HCT116 (cell line): ENCODE measurements at regions not wholly inside any gene's neighbourhood (a gene's known extent, or its start where the extent isn't known, plus 50 kb on each side); places are given as distances from the start of the nearest gene placed in this dataset.

Experiments used
- ATAC-seq: fragments of 200-7000 bp; cut with Tn5 transposase; 2 replicates; pipeline ENCODE4 v1.9.1; 2020; ENCODE audit warnings: mild to moderate bottlenecking, moderate library complexity
- BruUV-seq: library from RNA; stranded (reverse); fragments of 400-500 nt; replicated peaks from 2 replicates; lab custom pipeline; 2021; lab: Mats Ljungman, UMichigan
- CTCF ChIA-PET: fragments of 300-600 bp; sonication (Branson Sonifier 250); formaldehyde crosslinking; loops from one replicate; lab custom pipeline; 2021; ENCODE audit warnings: antibody characterized with exemption; lab: Charles Lee
- POLR2A ChIA-PET: fragments of 300-600, 350-600 bp; sonication (Branson Sonifier 250); formaldehyde crosslinking; loops from one replicate; lab custom pipeline; 2021; ENCODE audit warnings: antibody characterized with exemption; lab: Charles Lee
- RAD21 ChIA-PET, 2 experiments: fragments of 300-600 bp; sonication (Branson Sonifier 250); formaldehyde crosslinking; loops; one replicate each; lab custom pipeline; 2023; ENCODE audit warnings: low total read pairs in 2 of 2; ENCODE audit not compliant: uncharacterized antibody in 2 of 2, unreplicated experiment in 2 of 2, low non-redundant PET in 1 of 2; lab: Charles Lee
- DNase-seq: peaks from one replicate; pipeline ENCODE4 v3.0.0-alpha.2; 2010; ENCODE audit warnings: low read depth, low spot score
- H2AFZ ChIP-seq: fragments of 200-600 bp; shearing (Covaris generic), sonication (generic); 2 replicates; pipeline ENCODE4 v1.6.1; 2017; ENCODE audit warnings: low read depth, mixed run types, mixed read lengths, antibody characterized with exemption, low read length; ENCODE audit not compliant: poor library complexity, severe bottlenecking
- H3K27ac ChIP-seq: 2 replicates; pipeline ENCODE4 v1.5.1; 2012; ENCODE audit warnings: low read depth, low read length
- H3K27me3 ChIP-seq: fragments of 200-600 bp; sonication (generic); 2 replicates; pipeline ENCODE4 v1.6.1; 2016; ENCODE audit warnings: mixed run types, low read length, mixed read lengths; ENCODE audit not compliant: insufficient read depth
- H3K36me3 ChIP-seq, 2 experiments: fragments of 200-500 bp in 1 of 2; fragments of 200-600 bp in 1 of 2; sonication (Bioruptor generic) in 1 of 2; sonication (generic) in 1 of 2; 2 replicates each; pipeline versions ENCODE4 v1.5.1 to v1.6.1; 2014 to 2016; ENCODE audit warnings: low read length in 2 of 2, inconsistent platforms in 1 of 2, mixed read lengths in 1 of 2, mixed run types in 1 of 2; ENCODE audit not compliant: insufficient read depth in 2 of 2, control insufficient read depth in 1 of 2
- H3K4me1 ChIP-seq, 2 experiments: fragments of 200-600 bp in 1 of 2; sonication (generic) in 1 of 2; 2 replicates each; pipeline versions ENCODE4 v1.5.1 to v1.6.1; 2012 to 2017; ENCODE audit warnings: low read length in 2 of 2, inconsistent platforms in 1 of 2, mild to moderate bottlenecking in 1 of 2, mixed read lengths in 1 of 2, mixed run types in 1 of 2, moderate library complexity in 1 of 2; ENCODE audit not compliant: insufficient read depth in 2 of 2, control insufficient read depth in 1 of 2
- H3K4me2 ChIP-seq: fragments of 200-600 bp; sonication (generic); 2 replicates; pipeline ENCODE4 v1.6.1; 2017; ENCODE audit warnings: mixed run types, low read length, mixed read lengths
- H3K4me3 ChIP-seq, 2 experiments: fragments of 200-600 bp in 1 of 2; sonication (generic) in 1 of 2; replicated peaks in 1 of 2; 2 replicates each; pipeline ENCODE4 v1.5.1; 2011 to 2016; ENCODE audit warnings: low read length in 2 of 2, control low read depth in 1 of 2, low read depth in 1 of 2, mild to moderate bottlenecking in 1 of 2, mixed read lengths in 1 of 2, mixed run types in 1 of 2
- H3K79me2 ChIP-seq: fragments of 200-600 bp; sonication (generic); 2 replicates; pipeline ENCODE4 v1.6.1; 2017; ENCODE audit warnings: mild to moderate bottlenecking, mixed run types, low read length, moderate library complexity, mixed read lengths; ENCODE audit not compliant: insufficient read depth
- H3K9ac ChIP-seq: fragments of 200-600 bp; sonication (generic); 2 replicates; pipeline ENCODE4 v1.6.1; 2016; ENCODE audit warnings: low read length, mixed read lengths
- H3K9me2 ChIP-seq: fragments of 200-600 bp; sonication (generic), shearing (Covaris generic); 2 replicates; pipeline ENCODE4 v1.6.1; 2017; ENCODE audit warnings: mixed run types, mild to moderate bottlenecking, moderate library complexity; ENCODE audit not compliant: insufficient read depth
- H3K9me3 ChIP-seq, 2 experiments: fragments of 200-500 bp in 1 of 2; fragments of 200-600 bp in 1 of 2; sonication (Bioruptor generic) in 1 of 2; sonication (generic) in 1 of 2; 2 replicates each; pipeline ENCODE4 v1.6.1; 2014 to 2017; ENCODE audit warnings: low read length in 2 of 2, mixed read lengths in 2 of 2, inconsistent platforms in 1 of 2, low read depth in 1 of 2, mild to moderate bottlenecking in 1 of 2, mixed run types in 1 of 2, moderate library complexity in 1 of 2; ENCODE audit not compliant: control insufficient read depth in 1 of 2, insufficient read depth in 1 of 2
- H4K20me1 ChIP-seq: fragments of 200-600 bp; sonication (generic), shearing (Covaris generic); 2 replicates; pipeline ENCODE4 v1.6.1; 2017; ENCODE audit warnings: mixed run types, mild to moderate bottlenecking, moderate library complexity; ENCODE audit not compliant: insufficient read depth
- ATF3 ChIP-seq: IDR thresholded peaks from 2 replicates; pipeline ENCODE4 v1.6.1; 2012
- CEBPB ChIP-seq: IDR thresholded peaks from 2 replicates; pipeline ENCODE4 v1.6.1; 2012; ENCODE audit warnings: low read depth
- EGR1 ChIP-seq: IDR thresholded peaks from 2 replicates; pipeline ENCODE4 v1.6.1; 2012; ENCODE audit warnings: low read depth
- ELF1 ChIP-seq: IDR thresholded peaks from 2 replicates; pipeline ENCODE4 v1.6.1; 2012; ENCODE audit warnings: low read depth, borderline replicate concordance
- EZH2 ChIP-seq: fragments of 200-600 bp; sonication (generic); IDR thresholded peaks from 2 replicates; pipeline ENCODE4 v1.6.1; 2017; ENCODE audit warnings: antibody characterized with exemption, mixed run types
- EZH2phosphoT487 ChIP-seq: fragments of 200-600 bp; IDR thresholded peaks from 2 replicates; pipeline ENCODE4 v1.6.1; 2018; ENCODE audit warnings: antibody characterized with exemption, borderline replicate concordance
- JUND ChIP-seq: IDR thresholded peaks from 2 replicates; pipeline ENCODE4 v1.6.1; 2012
- MAX ChIP-seq: IDR thresholded peaks from 2 replicates; pipeline ENCODE4 v1.6.1; 2012
- POLR2A ChIP-seq: IDR thresholded peaks from 2 replicates; pipeline ENCODE4 v1.7.0; 2011; ENCODE audit warnings: borderline replicate concordance; ENCODE audit not compliant: insufficient read depth, insufficient read length; ENCODE audit errors: extremely low read depth
- REST ChIP-seq: IDR thresholded peaks from 2 replicates; pipeline ENCODE4 v1.6.1; 2012; ENCODE audit warnings: low read depth
- SIN3A ChIP-seq: IDR thresholded peaks from 2 replicates; pipeline ENCODE4 v1.6.1; 2012; ENCODE audit warnings: low read depth
- SP1 ChIP-seq: IDR thresholded peaks from 2 replicates; pipeline ENCODE4 v1.6.1; 2012; ENCODE audit warnings: low read depth
- TCF7L2 ChIP-seq: IDR thresholded peaks from 2 replicates; pipeline ENCODE4 v1.7.0; 2011; ENCODE audit warnings: borderline replicate concordance, inconsistent platforms; ENCODE audit not compliant: insufficient read depth, insufficient read length; ENCODE audit errors: extremely low read depth
- ZFX ChIP-seq: fragments of 450-650 bp; IDR thresholded peaks from 2 replicates; pipeline ENCODE4 v1.6.1; 2017
- intact Hi-C: fragments of 100-400 bp; cut with micrococcal nuclease; formaldehyde crosslinking; loops from 2 replicates; pipeline ENCODE4 v1.10.0; 2022

- Histone ChIP-seq H3K4me1 (no peaks in the 10 kb centered on the region), H3K9ac (no peak overlapping the region), H3K36me3 (no peaks in the 10 kb centered on the region), H3K4me2 (no peak overlapping the region), H3K27me3 (no peaks in the 10 kb centered on the region), H3K9me2 (no peaks in the 10 kb centered on the region), H2AFZ (no peak overlapping the region), H3K9me3 (peaks cover 0 to 3% of the 10 kb centered on the region in 2 experiments; a peak in 1 of 4 replicates), H3K79me2 (no peaks in the 10 kb centered on the region), H3K4me3 (no peak overlapping the region), H3K27ac (no peak overlapping the region), H4K20me1 (no peaks in the 10 kb centered on the region)
- RAD21 ChIA-PET, result no interaction called here
- TF ChIP-seq REST (no peak), CEBPB (no peak), POLR2A (no peak)
- CTCF ChIA-PET, result no interaction called here
- POLR2A ChIA-PET, result no interaction called here
- DNase-seq (no peak), ATAC-seq (no peak)
- intact Hi-C loops, result no loop called here
- no TSS peak for BruUV-seq
These were observed 193.8 kb upstream of the DPP10 start for GRCh38 chr2:114248648-114249047.

GRCh38 chr2:114252713-114253112 lies 189.7 kb upstream of the DPP10 start:
- no peaks in the 10 kb centered on the region for H3K4me1 ChIP-seq
- CTCF ChIA-PET, result no interaction called here
- POLR2A ChIA-PET, result no interaction called here
- peaks cover 0 to 9% of the 10 kb centered on the region in 2 experiments; a peak in 2 of 4 replicates for H3K9me3 ChIP-seq
- H3K9me2 ChIP-seq, result no peaks in the 10 kb centered on the region
- H3K27ac ChIP-seq, result no peak overlapping the region
- H3K4me2 ChIP-seq, result no peak overlapping the region
- no peak for DNase-seq
- no peak overlapping the region for H3K4me3 ChIP-seq
- no peaks in the 10 kb centered on the region for H3K27me3 ChIP-seq
- no peaks in the 10 kb centered on the region for H4K20me1 ChIP-seq
- H3K9ac ChIP-seq, result no peak overlapping the region
- ATAC-seq, result no peak
- BruUV-seq, result no TSS peak
- RAD21 ChIA-PET, result no interaction called here
- no peak overlapping the region for H2AFZ ChIP-seq
- H3K36me3 ChIP-seq, result no peaks in the 10 kb centered on the region
- intact Hi-C loops, result no loop called here
- TF ChIP-seq EGR1, result no peak
- no peak for TF ChIP-seq ELF1
- no peak for TF ChIP-seq SP1
- no peak for TF ChIP-seq ZFX
- no peak for TF ChIP-seq TCF7L2
- no peak for TF ChIP-seq ATF3
- no peak for TF ChIP-seq EZH2
- TF ChIP-seq EZH2phosphoT487, result no peak
- no peak for TF ChIP-seq MAX
- TF ChIP-seq POLR2A, result no peak
- no peak for TF ChIP-seq SIN3A
- no peak for TF ChIP-seq JUND
- H3K79me2 ChIP-seq, result no peaks in the 10 kb centered on the region
